Nephron (organoid): ENCODE measurements at regions not wholly inside any gene's neighbourhood (a gene's known extent, or its start where the extent isn't known, plus 50 kb on each side); places are given as distances from the start of the nearest gene placed in this dataset.

Experiments
- H3K27ac Mint-ChIP-seq, 3 experiments: 2 replicates each; pipeline ENCODE4 v1.8.0; 2020; ENCODE audit warnings: mixed read lengths in 3 of 3, mild to moderate bottlenecking in 2 of 3, moderate library complexity in 1 of 3
- H3K27me3 Mint-ChIP-seq: 2 replicates; pipeline ENCODE4 v1.8.0; 2021; ENCODE audit warnings: low read depth, mild to moderate bottlenecking, moderate library complexity, mixed read lengths
- H3K36me3 Mint-ChIP-seq: 2 replicates; pipeline ENCODE4 v1.8.0; 2020; ENCODE audit warnings: low read depth, mixed read lengths
- H3K4me1 Mint-ChIP-seq: 2 replicates; pipeline ENCODE4 v1.8.0; 2020; ENCODE audit warnings: mixed read lengths
- H3K4me3 Mint-ChIP-seq, 3 experiments: 2 replicates each; pipeline ENCODE4 v1.8.0; 2020; ENCODE audit warnings: mild to moderate bottlenecking in 3 of 3, mixed read lengths in 3 of 3, moderate library complexity in 2 of 3
- H3K9me3 Mint-ChIP-seq: 2 replicates; pipeline ENCODE4 v1.8.0; 2020; ENCODE audit warnings: mixed read lengths
- TF ChIP-seq, protein P1 (sequence below), 3 experiments: fragments of 200-600 bp; sonication (generic); IDR thresholded peaks; one replicate each; pipeline ENCODE4 v1.5.0; 2021; ENCODE audit warnings: antibody characterized with exemption in 3 of 3; ENCODE audit not compliant: unreplicated experiment in 3 of 3

GRCh38 chr21:16533692-16534407 is 804.1 kb downstream of the USP25 start:
- H3K4me3 Mint-ChIP-seq: peak overlapping the region in 2 of 3 experiments; percentile 72 to 80
- H3K36me3 Mint-ChIP-seq: peaks cover 33% of the 10 kb centered on the region
- peaks cover 21% of the 10 kb centered on the region for H3K9me3 Mint-ChIP-seq
- TF ChIP-seq, protein P1, sequence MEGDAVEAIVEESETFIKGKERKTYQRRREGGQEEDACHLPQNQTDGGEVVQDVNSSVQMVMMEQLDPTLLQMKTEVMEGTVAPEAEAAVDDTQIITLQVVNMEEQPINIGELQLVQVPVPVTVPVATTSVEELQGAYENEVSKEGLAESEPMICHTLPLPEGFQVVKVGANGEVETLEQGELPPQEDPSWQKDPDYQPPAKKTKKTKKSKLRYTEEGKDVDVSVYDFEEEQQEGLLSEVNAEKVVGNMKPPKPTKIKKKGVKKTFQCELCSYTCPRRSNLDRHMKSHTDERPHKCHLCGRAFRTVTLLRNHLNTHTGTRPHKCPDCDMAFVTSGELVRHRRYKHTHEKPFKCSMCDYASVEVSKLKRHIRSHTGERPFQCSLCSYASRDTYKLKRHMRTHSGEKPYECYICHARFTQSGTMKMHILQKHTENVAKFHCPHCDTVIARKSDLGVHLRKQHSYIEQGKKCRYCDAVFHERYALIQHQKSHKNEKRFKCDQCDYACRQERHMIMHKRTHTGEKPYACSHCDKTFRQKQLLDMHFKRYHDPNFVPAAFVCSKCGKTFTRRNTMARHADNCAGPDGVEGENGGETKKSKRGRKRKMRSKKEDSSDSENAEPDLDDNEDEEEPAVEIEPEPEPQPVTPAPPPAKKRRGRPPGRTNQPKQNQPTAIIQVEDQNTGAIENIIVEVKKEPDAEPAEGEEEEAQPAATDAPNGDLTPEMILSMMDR (IDR thresholded peaks at IDR 0.05; ENCODE audit: unreplicated experiment in 3 of 3): no peak
- H3K4me1 Mint-ChIP-seq: peaks cover 45% of the 10 kb centered on the region
- H3K27me3 Mint-ChIP-seq: no peaks in the 10 kb centered on the region
- peak overlapping the region; percentile 72 to 100 (median 97) for H3K27ac Mint-ChIP-seq

DNA sequence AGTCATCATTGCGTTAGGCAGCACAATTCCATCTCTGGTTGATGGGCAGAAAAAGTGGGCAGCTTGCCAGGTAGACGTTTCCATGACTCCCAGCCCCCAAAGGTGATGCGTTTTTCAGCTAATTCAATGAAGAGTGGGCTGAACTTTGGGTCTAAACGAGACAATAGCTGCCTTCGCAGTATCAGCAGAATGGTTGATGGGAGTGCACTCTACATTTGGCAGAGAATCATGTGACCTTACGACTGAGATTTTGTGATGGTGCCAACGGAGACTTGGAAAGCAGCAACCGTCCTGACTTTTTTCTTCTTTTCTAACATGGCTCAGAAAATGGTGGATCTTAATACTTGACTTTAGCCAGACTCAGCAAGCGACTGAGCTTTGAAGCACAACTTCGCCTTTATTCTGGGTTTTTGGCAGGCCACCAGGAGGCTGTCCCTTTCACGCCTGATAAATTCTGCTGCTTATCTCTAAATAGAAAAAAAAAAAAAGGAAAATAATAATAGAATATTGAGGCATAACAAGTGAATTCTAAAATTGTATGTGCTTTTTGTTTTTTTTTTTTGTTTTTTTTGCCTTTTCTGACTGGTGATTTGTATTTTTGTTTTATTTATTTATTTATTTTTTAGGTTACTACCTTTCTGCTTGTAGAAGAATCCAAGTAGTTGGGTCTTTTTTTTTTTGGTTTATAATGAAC is 804.8 kb downstream of the USP25 start:
- H3K27ac Mint-ChIP-seq: peak overlapping the region; percentile 72 to 100 (median 97)
- H3K27me3 Mint-ChIP-seq: no peaks in the 10 kb centered on the region
- H3K4me3 Mint-ChIP-seq: peak overlapping the region in 2 of 3 experiments; percentile 73 to 89
- H3K36me3 Mint-ChIP-seq: peaks cover 31% of the 10 kb centered on the region
- H3K4me1 Mint-ChIP-seq: peaks cover 45% of the 10 kb centered on the region
- peaks cover 17% of the 10 kb centered on the region for H3K9me3 Mint-ChIP-seq
- TF ChIP-seq, protein P1 (IDR thresholded peaks at IDR 0.05; ENCODE audit: unreplicated experiment in 3 of 3): no peak

- Mint-ChIP-seq H3K27ac (peak overlapping the region; percentile 68 to 100 (median 95)), H3K4me3 (peak overlapping the region in 2 of 3 experiments; percentile 73 to 89), H3K36me3 (peaks cover 31% of the 10 kb centered on the region), H3K4me1 (peaks cover 45% of the 10 kb centered on the region), H3K27me3 (no peaks in the 10 kb centered on the region), H3K9me3 (peaks cover 15% of the 10 kb centered on the region)
- TF ChIP-seq, protein P1 (IDR thresholded peaks at IDR 0.05; ENCODE audit: unreplicated experiment in 3 of 3): no peak
These were observed 805.3 kb downstream of the USP25 start for GRCh38 chr21:16535102-16535422.

DNA sequence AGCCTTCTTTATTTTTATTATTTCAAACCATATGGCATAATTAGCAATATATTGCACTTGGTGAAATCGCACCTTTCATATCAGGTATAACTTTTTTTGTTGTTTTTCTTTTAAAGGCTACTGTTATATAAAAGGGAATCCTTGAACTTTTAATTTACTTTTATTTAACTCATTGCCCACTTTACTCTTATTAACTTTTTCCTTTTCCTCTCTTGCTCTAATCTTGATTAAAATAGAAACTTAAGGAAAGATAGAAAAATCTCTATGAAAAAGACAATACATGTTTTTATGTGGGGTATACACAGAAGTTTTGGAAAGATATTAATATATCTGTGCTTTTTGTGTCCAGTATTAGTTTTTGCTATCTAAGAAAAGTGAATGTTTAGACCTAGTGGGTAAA is 805.8 kb downstream of the USP25 start:
- peaks cover 12% of the 10 kb centered on the region for H3K9me3 Mint-ChIP-seq
- peak overlapping the region in 2 of 3 experiments; percentile 50 to 89 for H3K4me3 Mint-ChIP-seq
- H3K27ac Mint-ChIP-seq: peak overlapping the region; percentile 40 to 100 (median 95)
- TF ChIP-seq, protein P1 (IDR thresholded peaks at IDR 0.05; ENCODE audit: unreplicated experiment in 3 of 3): no peak
- H3K4me1 Mint-ChIP-seq: peaks cover 45% of the 10 kb centered on the region
- H3K36me3 Mint-ChIP-seq: peaks cover 33% of the 10 kb centered on the region
- no peaks in the 10 kb centered on the region for H3K27me3 Mint-ChIP-seq

DNA sequence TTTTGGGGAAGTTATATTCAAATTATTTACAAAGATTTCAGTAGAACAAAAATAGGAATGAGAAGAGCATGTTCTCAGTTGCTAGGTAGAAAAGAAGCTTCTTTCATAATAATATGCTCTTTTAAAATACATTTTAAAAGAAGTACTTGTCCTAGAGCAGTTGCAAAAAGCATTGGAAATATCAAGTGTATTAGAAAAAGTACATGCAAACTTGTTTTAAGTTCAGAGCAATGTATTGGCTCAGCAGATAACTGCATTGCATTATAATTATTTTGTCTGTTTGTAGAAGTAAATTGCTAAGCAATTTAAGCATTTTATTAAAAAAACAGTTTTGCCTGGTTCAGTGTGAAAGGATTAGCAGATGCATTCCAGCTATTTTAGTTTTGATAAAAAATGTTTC is 806.4 kb downstream of the USP25 start:
- peaks cover 48% of the 10 kb centered on the region for H3K4me1 Mint-ChIP-seq
- TF ChIP-seq, protein P1 (IDR thresholded peaks at IDR 0.05; ENCODE audit: unreplicated experiment in 3 of 3): no peak
- H3K36me3 Mint-ChIP-seq: peaks cover 30% of the 10 kb centered on the region
- H3K27me3 Mint-ChIP-seq: no peaks in the 10 kb centered on the region
- H3K4me3 Mint-ChIP-seq: peak overlapping the region in 2 of 3 experiments; percentile 50 to 89
- H3K27ac Mint-ChIP-seq: peak overlapping the region; percentile 40 to 100 (median 95)
- H3K9me3 Mint-ChIP-seq: peaks cover 7% of the 10 kb centered on the region
